PC-9 (cell line): ENCODE measurements at regions not wholly inside any gene's neighbourhood (a gene's known extent, or its start where the extent isn't known, plus 50 kb on each side); places are given as distances from the start of the nearest gene placed in this dataset.
A peak's percentile ranks its signal among the peaks of the same experiment; 100 is the strongest.

Experiments
- BruUV-seq: library from RNA; stranded (reverse); fragments of 400-500 nt; replicated peaks from 2 replicates; lab custom pipeline; 2021; lab: Mats Ljungman, UMichigan
- CTCF ChIA-PET: fragments of 300-600 bp; sonication (Branson Sonifier 250); formaldehyde crosslinking; loops from one replicate; lab custom pipeline; 2022; ENCODE audit warnings: antibody characterized with exemption; lab: Charles Lee
- POLR2A ChIA-PET: fragments of 300-600 bp; sonication (Branson Sonifier 250); formaldehyde crosslinking; loops from one replicate; lab custom pipeline; 2022; ENCODE audit warnings: antibody characterized with exemption; ENCODE audit not compliant: unreplicated experiment; lab: Charles Lee
- DNase-seq, 2 experiments: peaks; one replicate each; pipeline versions ENCODE4 v3.0.0 to v3.0.0-alpha.2; 2015 to 2022; ENCODE audit warnings: mixed read lengths in 1 of 2
- H2AFZ ChIP-seq: fragments of 200-600 bp; sonication (generic); 2 replicates; pipeline ENCODE4 v1.8.1; 2017; ENCODE audit warnings: antibody characterized with exemption
- H3F3A ChIP-seq: fragments of 200-600 bp; sonication (generic); 2 replicates; pipeline ENCODE4 v1.8.1; 2017; ENCODE audit warnings: antibody characterized with exemption, mild to moderate bottlenecking, low read depth; ENCODE audit not compliant: insufficient read depth
- H3K27ac ChIP-seq: fragments of 200-600 bp; sonication (generic); 2 replicates; pipeline ENCODE4 v1.6.1; 2016; ENCODE audit warnings: mixed run types
- H3K27me3 ChIP-seq: fragments of 200-600 bp; sonication (generic); 2 replicates; pipeline ENCODE4 v1.6.1; 2016; ENCODE audit warnings: low read depth, mixed run types; ENCODE audit not compliant: insufficient read depth
- H3K36me3 ChIP-seq: fragments of 200-600 bp; sonication (generic); 2 replicates; pipeline ENCODE4 v1.6.1; 2016; ENCODE audit warnings: low read depth, mixed run types
- H3K4me1 ChIP-seq: fragments of 200-600 bp; sonication (generic); replicated peaks from 2 replicates; pipeline ENCODE4 v1.6.1; 2016; ENCODE audit warnings: mixed run types; ENCODE audit not compliant: insufficient read depth
- H3K4me2 ChIP-seq: fragments of 200-600 bp; sonication (generic); 2 replicates; pipeline ENCODE4 v1.6.1; 2017; ENCODE audit warnings: mixed run types
- H3K4me3 ChIP-seq: fragments of 200-600 bp; sonication (generic); 2 replicates; pipeline ENCODE4 v1.6.1; 2016; ENCODE audit warnings: mixed run types
- H3K79me2 ChIP-seq: fragments of 200-600 bp; sonication (generic); 2 replicates; pipeline ENCODE4 v1.6.1; 2017; ENCODE audit warnings: low read depth, mixed run types
- H3K9me2 ChIP-seq: fragments of 200-600 bp; sonication (generic); 2 replicates; pipeline ENCODE4 v1.8.1; 2017; ENCODE audit warnings: mild to moderate bottlenecking; ENCODE audit not compliant: insufficient read depth
- H3K9me3 ChIP-seq: fragments of 200-600 bp; sonication (generic); 2 replicates; pipeline ENCODE4 v1.8.1; 2016; ENCODE audit warnings: low read depth; ENCODE audit not compliant: insufficient read depth
- H4K20me1 ChIP-seq: fragments of 200-600 bp; sonication (generic); 2 replicates; pipeline ENCODE4 v1.8.1; 2017; ENCODE audit not compliant: insufficient read depth
- CTCF ChIP-seq: fragments of 200-600 bp; sonication (generic); conservative IDR thresholded peaks from 2 replicates; pipeline ENCODE4 v1.6.1; 2017; ENCODE audit warnings: mixed run types, antibody characterized with exemption, mild to moderate bottlenecking, moderate library complexity
- EZH2 ChIP-seq: fragments of 200-600 bp; sonication (generic); IDR thresholded peaks from 2 replicates; pipeline ENCODE4 v1.8.0; 2017; ENCODE audit warnings: antibody characterized with exemption, low read depth
- intact Hi-C: fragments of 100-400 bp; cut with micrococcal nuclease; formaldehyde crosslinking; loops from one replicate; pipeline ENCODE4 v1.10.0; 2022; ENCODE audit not compliant: unreplicated experiment

GRCh38 chr5:38757451-38758245 lies 88.2 kb upstream of the OSMR start:
- TF ChIP-seq EZH2 (no peak), CTCF (no peak)
- ChIA-PET CTCF (no interaction called here), POLR2A (no interaction called here)
- BruUV-seq = no TSS peak
- Histone ChIP-seq H3K79me2 (no peaks in the 10 kb centered on the region), H3K36me3 (no peaks in the 10 kb centered on the region), H4K20me1 (no peaks in the 10 kb centered on the region), H3K27ac (no peak overlapping the region), H3K9me2 (no peaks in the 10 kb centered on the region), H3K4me3 (no peak overlapping the region), H3K27me3 (peaks cover 16% of the 10 kb centered on the region; the same call in 1 of the 2 replicates), H3K4me1 (no peaks in the 10 kb centered on the region), H3K4me2 (no peak overlapping the region), H3K9me3 (no peaks in the 10 kb centered on the region), H3F3A (no peaks in the 10 kb centered on the region), H2AFZ (no peak overlapping the region)
- no peak for DNase-seq
- intact Hi-C loops = no loop called here

GRCh38 chr5:38758774-38759600 lies 86.8 kb upstream of the OSMR start:
- H3K4me1 ChIP-seq = no peaks in the 10 kb centered on the region
- no peak for DNase-seq
- H3K79me2 ChIP-seq = no peaks in the 10 kb centered on the region
- H3K9me3 ChIP-seq = no peaks in the 10 kb centered on the region
- no TSS peak for BruUV-seq
- H3K27ac ChIP-seq = no peak overlapping the region
- H3K27me3 ChIP-seq = peaks cover 9% of the 10 kb centered on the region
- ChIA-PET POLR2A (no interaction called here), CTCF (interaction anchor here (1.1 kb wide), 1 partner anchor 338 kb away, joined by 3 read pairs; no protein-coding TSS in a partner anchor)
- no peak overlapping the region for H3K4me3 ChIP-seq
- H3K36me3 ChIP-seq = no peaks in the 10 kb centered on the region
- H3K9me2 ChIP-seq = no peaks in the 10 kb centered on the region
- intact Hi-C loops = no loop called here
- no peak for TF ChIP-seq CTCF
- no peak for TF ChIP-seq EZH2
- no peak overlapping the region for H3K4me2 ChIP-seq
- no peaks in the 10 kb centered on the region for H4K20me1 ChIP-seq
- H3F3A ChIP-seq = no peaks in the 10 kb centered on the region
- peak overlapping the region; percentile 30; the same call in 1 of the 2 replicates for H2AFZ ChIP-seq

GRCh38 chr5:38764937-38765391 lies 80.8 kb upstream of the OSMR start:
- TF ChIP-seq CTCF (no peak), EZH2 (no peak)
- Histone ChIP-seq H3K4me2 (no peak overlapping the region), H3K79me2 (no peaks in the 10 kb centered on the region), H3K27ac (no peak overlapping the region), H3K4me3 (no peak overlapping the region), H3K4me1 (no peaks in the 10 kb centered on the region), H3K27me3 (no peaks in the 10 kb centered on the region; the same call in none of the 2 replicates), H3K36me3 (no peaks in the 10 kb centered on the region), H3F3A (no peaks in the 10 kb centered on the region), H3K9me2 (no peaks in the 10 kb centered on the region), H4K20me1 (no peaks in the 10 kb centered on the region), H3K9me3 (no peaks in the 10 kb centered on the region; the same call in 1 of the 2 replicates), H2AFZ (no peak overlapping the region)
- intact Hi-C loops = no loop called here
- CTCF ChIA-PET = no interaction called here
- no peak for DNase-seq
- POLR2A ChIA-PET = no interaction called here
- BruUV-seq = no TSS peak
